Stimulated activated CD8-positive, alpha-beta memory T cell treated with anti-CD3 and anti-CD28 coated beads, Interleukin-12 subunit alpha, Interleukin-12 subunit beta, amount 100 ng/mL, for 24 hours (primary cell): ENCODE measurements at regions not wholly inside any gene's neighbourhood (a gene's known extent, or its start where the extent isn't known, plus 50 kb on each side); places are given as distances from the start of the nearest gene placed in this dataset.

Experiments
- DNase-seq: peaks from one replicate; pipeline ENCODE4 v3.0.0-alpha.2; 2020; ENCODE audit errors: extremely low read depth

- no peak for DNase-seq
These were observed 1172.1 kb upstream of the RAG2 start for GRCh38 chr11:37770145-37770544.

- no peak for DNase-seq
These were observed 1164.0 kb upstream of the RAG2 start for GRCh38 chr11:37762079-37762478.

DNA sequence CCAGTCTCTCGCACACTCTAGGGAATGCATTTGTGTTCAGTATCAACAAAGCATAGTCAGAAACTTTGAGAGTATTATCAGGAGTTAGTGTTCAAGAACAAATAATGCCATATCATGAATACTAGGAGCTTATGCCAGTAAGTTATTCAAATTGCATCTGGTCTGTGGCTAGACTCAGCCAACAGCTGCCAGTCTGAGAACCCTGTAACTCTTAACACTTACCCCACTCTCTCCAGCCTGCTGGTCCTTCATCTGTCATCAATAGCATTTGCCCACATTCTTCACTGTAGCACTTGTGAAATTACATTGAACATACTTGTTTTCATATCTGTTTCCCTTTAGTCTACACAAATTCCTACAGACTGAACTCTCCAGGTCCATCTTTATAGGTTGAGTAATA is 1157.5 kb upstream of the RAG2 start:
- DNase-seq, result no peak

DNA sequence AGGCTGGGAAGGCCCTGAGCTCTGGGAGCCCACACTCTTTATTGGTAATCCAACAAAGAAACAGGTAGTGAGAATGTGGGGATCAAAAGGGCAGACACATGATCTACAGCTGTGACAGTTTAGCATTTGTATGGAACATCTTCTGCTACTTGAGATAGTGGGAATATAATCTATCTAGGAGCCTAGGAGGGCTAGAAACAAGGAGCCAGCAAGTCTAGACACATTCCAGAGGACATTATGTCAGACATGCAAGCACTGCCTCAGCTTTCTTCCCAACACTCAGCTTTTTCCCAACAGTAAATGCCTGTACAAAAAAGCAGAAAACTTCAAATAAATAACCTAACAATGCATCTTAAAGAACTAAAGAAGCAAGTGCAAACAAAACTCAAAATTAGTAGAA is 1150.6 kb upstream of the RAG2 start:
- DNase-seq, result no peak

DNA sequence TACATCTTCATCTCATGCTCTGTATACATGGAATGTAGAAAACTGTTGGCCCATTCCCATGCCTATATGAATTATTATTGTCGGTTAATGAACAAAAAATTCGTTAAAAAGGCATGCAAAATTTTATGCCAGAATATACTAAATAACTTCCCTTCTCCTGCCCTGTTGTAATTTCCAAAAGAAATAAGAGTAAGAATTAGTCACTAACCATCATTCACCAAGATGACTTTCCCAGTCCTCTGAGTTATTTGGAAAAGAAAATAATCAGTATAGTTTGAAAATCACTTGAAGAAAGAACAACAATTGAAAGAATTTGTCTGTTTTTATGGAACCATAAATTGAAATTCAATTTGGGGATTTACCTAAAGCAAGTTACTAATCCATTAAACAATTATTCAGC is 1149.1 kb upstream of the RAG2 start:
- DNase-seq, result no peak

GRCh38 chr11:37727371-37727770 is 1129.3 kb upstream of the RAG2 start:
- DNase-seq, result no peak

GRCh38 chr11:37724315-37724714 is 1126.3 kb upstream of the RAG2 start:
- DNase-seq, result no peak

GRCh38 chr11:37721485-37721884 is 1123.4 kb upstream of the RAG2 start:
- DNase-seq, result no peak

- DNase-seq, result no peak
These were observed 1120.5 kb upstream of the RAG2 start for GRCh38 chr11:37718431-37718999.

DNA sequence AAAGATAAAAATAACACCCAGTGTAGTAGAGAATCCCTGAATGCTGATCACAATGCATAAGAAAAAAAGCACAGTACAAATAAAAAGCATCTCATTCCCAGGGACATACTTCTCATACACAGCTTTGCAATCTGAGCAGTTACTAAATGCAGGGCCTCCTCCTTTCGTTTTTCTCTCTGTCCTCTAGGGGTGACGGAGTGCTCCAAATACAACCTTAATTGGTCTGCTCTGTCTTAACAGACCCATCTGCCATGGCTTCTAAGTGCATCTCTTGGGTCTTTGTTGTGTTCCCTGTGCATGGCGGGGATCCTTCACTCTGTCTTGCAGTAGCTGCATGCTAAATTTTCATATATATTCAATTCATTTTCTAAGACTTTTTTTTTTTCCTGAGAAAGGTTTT is 1114.2 kb upstream of the RAG2 start:
- no peak for DNase-seq

- no peak for DNase-seq
These were observed 1112.0 kb upstream of the RAG2 start for GRCh38 chr11:37710031-37710430.

GRCh38 chr11:37704791-37705190 is 1106.8 kb upstream of the RAG2 start:
- no peak for DNase-seq

- no peak for DNase-seq
These were observed 1101.6 kb upstream of the RAG2 start for GRCh38 chr11:37699644-37700043.

DNA sequence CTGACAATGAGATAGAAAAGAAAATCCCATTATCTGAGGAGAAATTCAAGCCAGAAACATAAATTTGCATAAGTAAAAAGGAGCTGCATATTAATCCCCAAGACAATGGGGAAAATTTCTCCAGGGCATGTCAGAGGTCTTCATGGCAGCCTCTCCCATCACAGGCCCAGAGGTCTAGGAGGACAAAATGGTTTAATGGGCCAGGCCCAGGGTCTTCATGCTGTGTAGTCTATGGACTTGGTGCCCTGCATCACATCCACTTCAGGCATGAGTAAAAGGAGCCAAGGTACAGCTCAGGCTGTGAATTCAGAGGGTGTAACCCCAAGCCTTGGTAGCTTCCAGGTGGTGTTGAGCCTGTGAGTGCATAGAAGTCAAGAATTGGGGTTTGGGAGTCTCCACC is 1097.2 kb upstream of the RAG2 start:
- DNase-seq, result no peak

GRCh38 chr11:37689951-37690350 is 1091.9 kb upstream of the RAG2 start:
- no peak for DNase-seq

- no peak for DNase-seq
These were observed 1090.4 kb upstream of the RAG2 start for GRCh38 chr11:37688456-37688855.

DNA sequence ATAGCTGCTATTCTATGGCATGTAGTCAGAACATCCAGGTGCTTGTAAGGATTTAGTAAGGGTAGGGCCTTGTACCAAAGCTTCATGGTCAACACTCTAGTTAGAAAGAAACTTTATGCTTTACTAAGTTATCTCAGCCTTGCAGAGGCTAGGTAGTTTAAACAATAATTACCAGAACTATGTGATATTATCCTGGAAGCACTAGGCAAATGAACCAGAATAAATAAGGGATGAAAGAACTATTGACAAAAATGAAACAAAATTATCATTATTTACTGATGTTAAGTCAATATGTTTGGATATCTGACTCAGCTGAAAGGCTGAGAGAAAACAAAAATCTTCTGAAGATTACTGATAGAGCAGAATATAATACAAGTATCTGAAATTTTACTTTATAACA is 1089.1 kb upstream of the RAG2 start:
- DNase-seq, result no peak

- no peak for DNase-seq
These were observed 1073.3 kb upstream of the RAG2 start for GRCh38 chr11:37671321-37671720.

GRCh38 chr11:37666960-37667359 is 1068.9 kb upstream of the RAG2 start:
- DNase-seq, result no peak

- DNase-seq, result no peak
These were observed 1059.6 kb upstream of the RAG2 start for GRCh38 chr11:37657645-37658044.

- DNase-seq, result no peak
These were observed 1049.7 kb upstream of the RAG2 start for GRCh38 chr11:37647767-37648166.

- no peak for DNase-seq
These were observed 1045.9 kb upstream of the RAG2 start for GRCh38 chr11:37643968-37644367.

- no peak for DNase-seq
These were observed 1044.3 kb upstream of the RAG2 start for GRCh38 chr11:37642296-37642695.

- DNase-seq, result no peak
These were observed 1034.7 kb upstream of the RAG2 start for GRCh38 chr11:37632748-37633147.

DNA sequence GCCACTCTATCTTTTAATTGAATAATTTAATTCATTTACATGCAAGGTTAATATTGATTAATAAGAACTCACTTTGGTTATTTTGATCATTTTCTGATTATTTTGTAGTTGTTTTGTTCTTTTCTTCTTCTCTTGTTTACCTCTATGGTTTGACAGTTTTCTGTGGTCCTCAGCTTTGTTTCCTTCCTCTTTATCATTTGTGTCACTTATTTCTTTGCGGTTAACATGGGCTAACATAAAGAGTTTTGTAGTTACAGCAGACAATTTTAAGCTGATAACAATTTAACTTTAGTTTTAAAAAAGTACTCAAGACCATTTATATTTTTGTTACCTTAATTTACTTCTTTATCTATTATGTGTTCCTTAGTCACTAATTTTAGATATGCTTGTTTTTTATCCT is 1032.8 kb upstream of the RAG2 start:
- DNase-seq, result no peak
